ENCODE measurements at regions not wholly inside any gene's neighbourhood (a gene's known extent, or its start where the extent isn't known, plus 50 kb on each side); places are given as distances from the start of the nearest gene placed in this dataset.

DNA sequence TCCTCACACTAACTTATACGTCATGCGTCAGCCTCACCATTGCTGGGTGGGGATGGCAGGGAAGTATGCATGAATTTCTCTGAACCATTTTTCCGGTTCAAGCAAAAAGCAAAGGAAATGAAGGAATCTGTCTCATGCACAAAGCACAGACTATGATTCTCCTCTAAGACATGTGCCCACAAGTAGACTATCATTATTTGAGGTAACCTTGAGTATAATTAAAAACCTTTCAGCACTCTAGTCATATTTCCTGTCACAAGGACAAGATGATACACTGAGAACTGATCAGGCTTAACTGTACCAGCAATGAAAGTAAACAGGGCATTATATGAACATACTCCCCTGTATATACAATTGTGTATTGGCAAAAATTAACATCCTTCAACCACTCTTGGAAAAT lies 56.7 kb upstream of the TSC22D2 start:
- TF ChIP-seq, protein P1, sequence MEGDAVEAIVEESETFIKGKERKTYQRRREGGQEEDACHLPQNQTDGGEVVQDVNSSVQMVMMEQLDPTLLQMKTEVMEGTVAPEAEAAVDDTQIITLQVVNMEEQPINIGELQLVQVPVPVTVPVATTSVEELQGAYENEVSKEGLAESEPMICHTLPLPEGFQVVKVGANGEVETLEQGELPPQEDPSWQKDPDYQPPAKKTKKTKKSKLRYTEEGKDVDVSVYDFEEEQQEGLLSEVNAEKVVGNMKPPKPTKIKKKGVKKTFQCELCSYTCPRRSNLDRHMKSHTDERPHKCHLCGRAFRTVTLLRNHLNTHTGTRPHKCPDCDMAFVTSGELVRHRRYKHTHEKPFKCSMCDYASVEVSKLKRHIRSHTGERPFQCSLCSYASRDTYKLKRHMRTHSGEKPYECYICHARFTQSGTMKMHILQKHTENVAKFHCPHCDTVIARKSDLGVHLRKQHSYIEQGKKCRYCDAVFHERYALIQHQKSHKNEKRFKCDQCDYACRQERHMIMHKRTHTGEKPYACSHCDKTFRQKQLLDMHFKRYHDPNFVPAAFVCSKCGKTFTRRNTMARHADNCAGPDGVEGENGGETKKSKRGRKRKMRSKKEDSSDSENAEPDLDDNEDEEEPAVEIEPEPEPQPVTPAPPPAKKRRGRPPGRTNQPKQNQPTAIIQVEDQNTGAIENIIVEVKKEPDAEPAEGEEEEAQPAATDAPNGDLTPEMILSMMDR (IDR thresholded peaks at IDR 0.05; ENCODE audit: control extremely low read depth in 1 of 3, insufficient read depth in 1 of 3, low read depth in 1 of 3, low read length in 3 of 3) = no peak
- no peak for TF ChIP-seq EZH2 (IDR thresholded peaks at IDR 0.05; ENCODE audit: low read depth, low read length, severe bottlenecking)
- no peak for TF ChIP-seq CBX5 (IDR thresholded peaks at IDR 0.05; ENCODE audit: low read depth, low read length)
